Smooth muscle cell (in vitro differentiated cells): ENCODE measurements at regions not wholly inside any gene's neighbourhood (a gene's known extent, or its start where the extent isn't known, plus 50 kb on each side); places are given as distances from the start of the nearest gene placed in this dataset.

Experiments used
- DNase-seq: peaks from one replicate; lab custom pipeline; 2025; ENCODE audit not compliant: unreplicated experiment; lab: John Stamatoyannopoulos, UW
- H2AFZ ChIP-seq: fragments of 200-600 bp; sonication (generic); 2 replicates; pipeline ENCODE4 v1.6.0; 2016; ENCODE audit warnings: antibody characterized with exemption, low read depth, mild to moderate bottlenecking
- H3F3A ChIP-seq: fragments of 200-600 bp; sonication (generic); 2 replicates; pipeline ENCODE4 v1.6.0; 2017; ENCODE audit warnings: antibody characterized with exemption, low read depth
- H3K27ac ChIP-seq: fragments of 200-600 bp; sonication (generic); 2 replicates; pipeline ENCODE4 v1.5.1; 2016; ENCODE audit warnings: low read depth, mild to moderate bottlenecking
- H3K27me3 ChIP-seq: fragments of 200-600 bp; sonication (generic); 2 replicates; pipeline ENCODE4 v1.6.1; 2016; ENCODE audit warnings: low read depth, mild to moderate bottlenecking
- H3K36me3 ChIP-seq: fragments of 200-600 bp; sonication (generic); 2 replicates; pipeline ENCODE4 v1.5.1; 2016; ENCODE audit warnings: low read depth
- H3K4me1 ChIP-seq: fragments of 200-600 bp; sonication (generic); 2 replicates; pipeline ENCODE4 v1.5.1; 2016; ENCODE audit warnings: low read depth
- H3K4me2 ChIP-seq: fragments of 200-600 bp; sonication (generic); 2 replicates; pipeline ENCODE4 v1.6.0; 2016; ENCODE audit warnings: mild to moderate bottlenecking
- H3K4me3 ChIP-seq: fragments of 200-600 bp; sonication (generic); 2 replicates; pipeline ENCODE4 v1.5.1; 2016; ENCODE audit warnings: mild to moderate bottlenecking
- H3K79me2 ChIP-seq: fragments of 200-600 bp; sonication (generic); 2 replicates; pipeline ENCODE4 v1.6.0; 2016; ENCODE audit warnings: low read depth, mild to moderate bottlenecking
- H3K9ac ChIP-seq: fragments of 200-600 bp; sonication (generic); 2 replicates; pipeline ENCODE4 v1.6.0; 2016; ENCODE audit warnings: low read depth
- H3K9me3 ChIP-seq: fragments of 200-600 bp; sonication (generic); replicated peaks from 2 replicates; pipeline ENCODE4 v1.5.1; 2016; ENCODE audit warnings: low read depth
- H4K20me1 ChIP-seq: fragments of 200-600 bp; sonication (generic); 2 replicates; pipeline ENCODE4 v1.6.0; 2016; ENCODE audit warnings: low read depth
- CTCF ChIP-seq: fragments of 200-600 bp; sonication (generic); IDR thresholded peaks from 2 replicates; pipeline ENCODE4 v1.5.1; 2017; ENCODE audit warnings: borderline replicate concordance, mild to moderate bottlenecking, antibody characterized with exemption; ENCODE audit not compliant: insufficient read depth, poor library complexity, severe bottlenecking
- WGBS: methylation state at CpG from one replicate; pipeline ENCODE4 v1.1.7; 2016; ENCODE audit warnings: low lambda C conversion rate; 5-methylcytosine and 5-hydroxymethylcytosine counted together

DNA sequence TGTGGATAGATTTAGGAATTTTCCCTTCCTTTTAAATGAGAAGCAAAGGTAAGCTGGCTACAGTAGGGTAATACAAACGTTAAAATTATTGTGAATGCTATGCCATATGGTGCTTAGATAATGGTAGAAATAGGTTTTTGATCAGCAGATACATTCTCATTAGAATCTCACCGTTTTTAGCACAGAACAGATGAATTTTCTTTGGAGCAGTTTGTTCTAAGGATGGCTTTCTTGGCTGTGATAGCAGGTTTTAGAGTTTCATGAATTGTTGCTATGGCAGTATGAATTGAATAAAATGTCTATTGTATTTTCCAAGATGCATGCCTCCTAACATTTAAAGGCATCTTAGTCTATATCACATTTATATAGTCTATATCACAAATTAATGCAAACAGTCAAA, 1394.5 kb downstream of the EPHA7 start:
- Histone ChIP-seq H3K79me2 (no peaks in the 10 kb centered on the region), H4K20me1 (no peaks in the 10 kb centered on the region), H3K9ac (no peak overlapping the region), H3K4me1 (no peaks in the 10 kb centered on the region), H3K36me3 (no peaks in the 10 kb centered on the region), H2AFZ (no peak overlapping the region), H3K4me3 (no peak overlapping the region), H3K4me2 (no peak overlapping the region), H3F3A (no peaks in the 10 kb centered on the region), H3K27me3 (no peaks in the 10 kb centered on the region), H3K9me3 (no peaks in the 10 kb centered on the region), H3K27ac (no peak overlapping the region)
- DNase-seq, result no peak
- no peak for TF ChIP-seq CTCF
- WGBS, result 55% methylated on average over 2 of the region's 2 CpGs

- H3K4me3 ChIP-seq, result no peak overlapping the region
- no peaks in the 10 kb centered on the region for H4K20me1 ChIP-seq
- no peak overlapping the region for H3K4me2 ChIP-seq
- H3F3A ChIP-seq, result no peaks in the 10 kb centered on the region
- WGBS, result 100% methylated on average over 1 of the region's 1 CpG
- no peaks in the 10 kb centered on the region for H3K27me3 ChIP-seq
- DNase-seq, result no peak
- no peaks in the 10 kb centered on the region for H3K36me3 ChIP-seq
- no peak for TF ChIP-seq CTCF
- no peaks in the 10 kb centered on the region for H3K9me3 ChIP-seq
- H3K79me2 ChIP-seq, result no peaks in the 10 kb centered on the region
- H3K9ac ChIP-seq, result no peak overlapping the region
- no peaks in the 10 kb centered on the region for H3K4me1 ChIP-seq
- no peak overlapping the region for H3K27ac ChIP-seq
- no peak overlapping the region for H2AFZ ChIP-seq
Observed at GRCh38 chr6:92024110-92024509, 1395.2 kb downstream of the EPHA7 start.

- Histone ChIP-seq H3K36me3 (no peaks in the 10 kb centered on the region), H3K9ac (no peak overlapping the region), H3K4me3 (no peak overlapping the region), H3K79me2 (no peaks in the 10 kb centered on the region), H3K4me2 (no peak overlapping the region), H3K27ac (no peak overlapping the region), H3K4me1 (no peaks in the 10 kb centered on the region), H3K27me3 (no peaks in the 10 kb centered on the region), H2AFZ (no peak overlapping the region), H4K20me1 (no peaks in the 10 kb centered on the region), H3F3A (no peaks in the 10 kb centered on the region), H3K9me3 (no peaks in the 10 kb centered on the region)
- WGBS, result 91% methylated on average over 2 of the region's 2 CpGs
- no peak for DNase-seq
- TF ChIP-seq CTCF, result no peak
Observed at GRCh38 chr6:92023410-92023966, 1395.9 kb downstream of the EPHA7 start.

DNA sequence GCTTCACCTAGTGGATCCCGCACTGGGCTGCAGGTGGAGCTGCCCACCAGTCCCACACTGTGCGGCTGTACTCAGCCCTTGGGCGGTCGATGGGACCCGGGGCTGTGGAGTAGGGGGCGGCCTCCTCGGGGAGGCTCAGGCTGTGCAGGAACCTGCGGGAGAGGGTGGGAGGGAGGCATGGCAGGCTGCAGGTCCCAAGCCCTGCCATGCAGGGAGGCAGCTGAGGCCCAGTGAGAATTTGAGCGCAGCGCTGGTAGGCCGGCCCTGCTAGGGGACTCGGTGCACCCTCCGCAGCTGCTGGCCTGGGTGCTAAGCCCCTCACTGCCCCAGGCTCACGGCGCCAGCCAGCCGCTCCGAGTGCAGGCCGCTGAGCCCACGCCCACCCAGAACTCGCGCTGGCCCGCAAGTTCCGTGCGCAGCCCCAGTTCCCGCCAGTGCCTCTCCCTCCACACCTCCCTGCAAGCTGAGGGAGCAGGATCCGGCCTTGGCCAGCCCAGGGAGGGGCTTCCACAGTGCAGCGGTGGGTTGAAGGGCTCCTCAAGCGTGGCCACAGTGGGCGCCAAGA, 1407.6 kb downstream of the EPHA7 start:
- Histone ChIP-seq H3K4me2 (no peak overlapping the region), H4K20me1 (no peaks in the 10 kb centered on the region), H3K27ac (no peak overlapping the region), H3K36me3 (no peaks in the 10 kb centered on the region), H3K9me3 (no peaks in the 10 kb centered on the region), H3K4me1 (no peaks in the 10 kb centered on the region), H2AFZ (no peak overlapping the region), H3K79me2 (no peaks in the 10 kb centered on the region), H3K9ac (no peak overlapping the region), H3F3A (no peaks in the 10 kb centered on the region), H3K4me3 (no peak overlapping the region), H3K27me3 (no peaks in the 10 kb centered on the region)
- no peak for TF ChIP-seq CTCF
- DNase-seq, result no peak
- WGBS, result 97% methylated on average over 24 of the region's 29 CpGs
